ENCODE measurements at regions not wholly inside any gene's neighbourhood (a gene's known extent, or its start where the extent isn't known, plus 50 kb on each side); places are given as distances from the start of the nearest gene placed in this dataset.

DNA sequence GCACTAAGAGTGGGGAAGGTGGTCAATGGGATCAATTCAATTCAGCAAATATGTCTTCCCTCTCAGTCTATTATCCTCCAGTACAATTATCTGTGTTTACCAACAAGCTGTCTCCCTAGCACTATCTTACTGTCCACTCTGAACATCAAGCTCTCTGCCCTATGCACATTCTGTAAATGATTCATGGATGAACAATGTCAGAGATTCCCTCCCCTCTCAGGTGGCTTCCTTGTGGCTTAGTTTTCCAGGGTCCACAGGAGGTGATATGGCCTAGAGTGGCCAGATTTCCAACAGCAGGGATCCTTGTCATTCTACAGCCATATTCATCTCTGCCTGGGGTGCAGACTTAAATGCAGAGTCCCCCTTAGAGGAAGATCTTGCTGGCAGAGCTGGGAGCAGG lies 225.1 kb downstream of the UACA start:
- no peak overlapping the region for H3K4me3 ChIP-seq (ENCODE audit: low read length)
- no peaks in the 10 kb centered on the region for H3K79me2 ChIP-seq (replicated peaks; ENCODE audit: insufficient read depth, low read length)
- H3K9me2 ChIP-seq (ENCODE audit: insufficient read depth, low read length): no peaks in the 10 kb centered on the region
- no peak overlapping the region for H3K4me2 ChIP-seq (ENCODE audit: low read length)
- TF ChIP-seq SMC3 (conservative IDR thresholded peaks at IDR 0.05; ENCODE audit: poor library complexity): no peak
- TF ChIP-seq, protein P1, sequence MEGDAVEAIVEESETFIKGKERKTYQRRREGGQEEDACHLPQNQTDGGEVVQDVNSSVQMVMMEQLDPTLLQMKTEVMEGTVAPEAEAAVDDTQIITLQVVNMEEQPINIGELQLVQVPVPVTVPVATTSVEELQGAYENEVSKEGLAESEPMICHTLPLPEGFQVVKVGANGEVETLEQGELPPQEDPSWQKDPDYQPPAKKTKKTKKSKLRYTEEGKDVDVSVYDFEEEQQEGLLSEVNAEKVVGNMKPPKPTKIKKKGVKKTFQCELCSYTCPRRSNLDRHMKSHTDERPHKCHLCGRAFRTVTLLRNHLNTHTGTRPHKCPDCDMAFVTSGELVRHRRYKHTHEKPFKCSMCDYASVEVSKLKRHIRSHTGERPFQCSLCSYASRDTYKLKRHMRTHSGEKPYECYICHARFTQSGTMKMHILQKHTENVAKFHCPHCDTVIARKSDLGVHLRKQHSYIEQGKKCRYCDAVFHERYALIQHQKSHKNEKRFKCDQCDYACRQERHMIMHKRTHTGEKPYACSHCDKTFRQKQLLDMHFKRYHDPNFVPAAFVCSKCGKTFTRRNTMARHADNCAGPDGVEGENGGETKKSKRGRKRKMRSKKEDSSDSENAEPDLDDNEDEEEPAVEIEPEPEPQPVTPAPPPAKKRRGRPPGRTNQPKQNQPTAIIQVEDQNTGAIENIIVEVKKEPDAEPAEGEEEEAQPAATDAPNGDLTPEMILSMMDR (IDR thresholded peaks at IDR 0.05; ENCODE audit: poor library complexity, severe bottlenecking): no peak
- TF ChIP-seq EZH2 (IDR thresholded peaks at IDR 0.05; ENCODE audit: borderline replicate concordance, insufficient read depth, low read length, poor library complexity, severe bottlenecking): no peak
- TF ChIP-seq, protein P2, sequence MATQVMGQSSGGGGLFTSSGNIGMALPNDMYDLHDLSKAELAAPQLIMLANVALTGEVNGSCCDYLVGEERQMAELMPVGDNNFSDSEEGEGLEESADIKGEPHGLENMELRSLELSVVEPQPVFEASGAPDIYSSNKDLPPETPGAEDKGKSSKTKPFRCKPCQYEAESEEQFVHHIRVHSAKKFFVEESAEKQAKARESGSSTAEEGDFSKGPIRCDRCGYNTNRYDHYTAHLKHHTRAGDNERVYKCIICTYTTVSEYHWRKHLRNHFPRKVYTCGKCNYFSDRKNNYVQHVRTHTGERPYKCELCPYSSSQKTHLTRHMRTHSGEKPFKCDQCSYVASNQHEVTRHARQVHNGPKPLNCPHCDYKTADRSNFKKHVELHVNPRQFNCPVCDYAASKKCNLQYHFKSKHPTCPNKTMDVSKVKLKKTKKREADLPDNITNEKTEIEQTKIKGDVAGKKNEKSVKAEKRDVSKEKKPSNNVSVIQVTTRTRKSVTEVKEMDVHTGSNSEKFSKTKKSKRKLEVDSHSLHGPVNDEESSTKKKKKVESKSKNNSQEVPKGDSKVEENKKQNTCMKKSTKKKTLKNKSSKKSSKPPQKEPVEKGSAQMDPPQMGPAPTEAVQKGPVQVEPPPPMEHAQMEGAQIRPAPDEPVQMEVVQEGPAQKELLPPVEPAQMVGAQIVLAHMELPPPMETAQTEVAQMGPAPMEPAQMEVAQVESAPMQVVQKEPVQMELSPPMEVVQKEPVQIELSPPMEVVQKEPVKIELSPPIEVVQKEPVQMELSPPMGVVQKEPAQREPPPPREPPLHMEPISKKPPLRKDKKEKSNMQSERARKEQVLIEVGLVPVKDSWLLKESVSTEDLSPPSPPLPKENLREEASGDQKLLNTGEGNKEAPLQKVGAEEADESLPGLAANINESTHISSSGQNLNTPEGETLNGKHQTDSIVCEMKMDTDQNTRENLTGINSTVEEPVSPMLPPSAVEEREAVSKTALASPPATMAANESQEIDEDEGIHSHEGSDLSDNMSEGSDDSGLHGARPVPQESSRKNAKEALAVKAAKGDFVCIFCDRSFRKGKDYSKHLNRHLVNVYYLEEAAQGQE (IDR thresholded peaks at IDR 0.05; ENCODE audit: borderline replicate concordance): no peak
- no peak for TF ChIP-seq EP300 (conservative IDR thresholded peaks at IDR 0.05; ENCODE audit: poor library complexity, severe bottlenecking)
- no peak for TF ChIP-seq MXI1 (conservative IDR thresholded peaks at IDR 0.05; ENCODE audit: poor library complexity, severe bottlenecking)
- no peak for TF ChIP-seq RAD21 (conservative IDR thresholded peaks at IDR 0.05)
- no peak for TF ChIP-seq POLR2AphosphoS5 (IDR thresholded peaks at IDR 0.05)
- no peak for TF ChIP-seq TAF1 (IDR thresholded peaks at IDR 0.05; ENCODE audit: low read depth)
- H2AFZ ChIP-seq (ENCODE audit: low read depth, low read length): no peak overlapping the region
- H4K20me1 ChIP-seq (ENCODE audit: insufficient read depth): no peaks in the 10 kb centered on the region
- no peak overlapping the region for H3K27ac ChIP-seq (ENCODE audit: low read length)
- H3K9ac ChIP-seq (ENCODE audit: low read length): no peak overlapping the region
- H3K9me3 ChIP-seq (ENCODE audit: low read length): no peaks in the 10 kb centered on the region
- H3F3A ChIP-seq (ENCODE audit: insufficient read depth, low read length, poor library complexity, severe bottlenecking): no peaks in the 10 kb centered on the region
- peaks cover 7% of the 10 kb centered on the region for H3K27me3 ChIP-seq (ENCODE audit: insufficient read depth, low read depth, low read length)
- no peaks in the 10 kb centered on the region for H3K36me3 ChIP-seq (ENCODE audit: insufficient read depth, low read length)

DNA sequence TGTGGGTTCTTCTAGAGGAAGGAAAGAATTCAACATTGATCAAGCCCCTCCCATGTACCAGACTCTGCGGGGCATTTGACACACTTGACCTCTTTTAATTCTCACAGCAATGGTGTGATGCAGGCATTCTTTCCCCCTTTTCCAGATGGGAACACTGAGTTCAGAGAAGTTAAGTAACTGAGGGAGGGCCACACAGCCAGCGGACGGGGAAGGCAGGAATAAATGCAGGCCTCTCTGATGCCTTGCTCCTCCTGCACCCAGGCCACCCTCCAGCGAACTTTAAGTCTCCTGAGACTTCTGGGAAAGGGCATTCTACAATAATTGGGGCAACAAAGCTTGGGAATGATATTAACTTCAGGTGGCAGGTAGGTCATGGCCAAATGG lies 227.4 kb downstream of the UACA start:
- no peaks in the 10 kb centered on the region for H3K9me3 ChIP-seq (ENCODE audit: low read length)
- no peak overlapping the region for H3K4me2 ChIP-seq (ENCODE audit: low read length)
- H3K27ac ChIP-seq (ENCODE audit: low read length): no peak overlapping the region
- no peak overlapping the region for H3K9ac ChIP-seq (ENCODE audit: low read length)
- no peaks in the 10 kb centered on the region for H3K9me2 ChIP-seq (ENCODE audit: insufficient read depth, low read length)
- no peaks in the 10 kb centered on the region for H4K20me1 ChIP-seq (ENCODE audit: insufficient read depth)
- H3K27me3 ChIP-seq (ENCODE audit: insufficient read depth, low read depth, low read length): peaks cover 7% of the 10 kb centered on the region
- H3K79me2 ChIP-seq (replicated peaks; ENCODE audit: insufficient read depth, low read length): no peaks in the 10 kb centered on the region
- no peaks in the 10 kb centered on the region for H3F3A ChIP-seq (ENCODE audit: insufficient read depth, low read length, poor library complexity, severe bottlenecking)
- H3K4me3 ChIP-seq (ENCODE audit: low read length): no peak overlapping the region
- H3K36me3 ChIP-seq (ENCODE audit: insufficient read depth, low read length): no peaks in the 10 kb centered on the region
- no peak for TF ChIP-seq MXI1 (conservative IDR thresholded peaks at IDR 0.05; ENCODE audit: poor library complexity, severe bottlenecking)
- TF ChIP-seq POLR2AphosphoS5 (IDR thresholded peaks at IDR 0.05): no peak
- TF ChIP-seq, protein P2 (IDR thresholded peaks at IDR 0.05; ENCODE audit: borderline replicate concordance): no peak
- no peak for TF ChIP-seq EZH2 (IDR thresholded peaks at IDR 0.05; ENCODE audit: borderline replicate concordance, insufficient read depth, low read length, poor library complexity, severe bottlenecking)
- TF ChIP-seq, protein P1 (IDR thresholded peaks at IDR 0.05; ENCODE audit: poor library complexity, severe bottlenecking): no peak
- TF ChIP-seq EP300 (conservative IDR thresholded peaks at IDR 0.05; ENCODE audit: poor library complexity, severe bottlenecking): no peak
- no peak for TF ChIP-seq SMC3 (conservative IDR thresholded peaks at IDR 0.05; ENCODE audit: poor library complexity)
- no peak for TF ChIP-seq TAF1 (IDR thresholded peaks at IDR 0.05; ENCODE audit: low read depth)
- TF ChIP-seq RAD21 (conservative IDR thresholded peaks at IDR 0.05): no peak
- no peak overlapping the region for H2AFZ ChIP-seq (ENCODE audit: low read depth, low read length)

Data from neural cell (in vitro differentiated cells).